C4-2B (cell line): ENCODE measurements at regions not wholly inside any gene's neighbourhood (a gene's known extent, or its start where the extent isn't known, plus 50 kb on each side); places are given as distances from the start of the nearest gene placed in this dataset.

Experiments used
- CTCF ChIP-seq: fragments of 450-650 bp; conservative IDR thresholded peaks from 2 replicates; pipeline ENCODE4 v1.5.1; 2017; ENCODE audit warnings: mild to moderate bottlenecking
- ZFX ChIP-seq: fragments of 450-650 bp; IDR thresholded peaks from 2 replicates; pipeline ENCODE4 v1.6.1; 2017

GRCh38 chr1:29827801-29828525, 591.6 kb downstream of the PTPRU start:
- TF ChIP-seq CTCF (no peak), ZFX (no peak)
